Gastrocnemius medialis (tissue), 4 donors: ENCODE measurements at regions not wholly inside any gene's neighbourhood (a gene's known extent, or its start where the extent isn't known, plus 50 kb on each side); places are given as distances from the start of the nearest gene placed in this dataset.

Source experiments
- POLR2A ChIP-seq, 2 donors: fragments of 450-650 bp; IDR thresholded peaks; one replicate each; pipeline ENCODE4 v1.6.1; 2017; ENCODE audit warnings: antibody characterized with exemption in 2 of 2, mild to moderate bottlenecking in 2 of 2, moderate library complexity in 2 of 2
- TF ChIP-seq, protein P1 (sequence below), 5 experiments: fragments of 450-650 bp in 3 of 5; fragments of 200-600 bp in 2 of 5; sonication (generic) in 2 of 5; IDR thresholded peaks in 4 of 5; conservative IDR thresholded peaks in 1 of 5; 1 replicate in 4 of 5; 2 replicates in 1 of 5; pipeline ENCODE4 v1.5.1; 2016 to 2019; ENCODE audit warnings: antibody characterized with exemption in 5 of 5, mild to moderate bottlenecking in 3 of 5, moderate library complexity in 3 of 5

DNA sequence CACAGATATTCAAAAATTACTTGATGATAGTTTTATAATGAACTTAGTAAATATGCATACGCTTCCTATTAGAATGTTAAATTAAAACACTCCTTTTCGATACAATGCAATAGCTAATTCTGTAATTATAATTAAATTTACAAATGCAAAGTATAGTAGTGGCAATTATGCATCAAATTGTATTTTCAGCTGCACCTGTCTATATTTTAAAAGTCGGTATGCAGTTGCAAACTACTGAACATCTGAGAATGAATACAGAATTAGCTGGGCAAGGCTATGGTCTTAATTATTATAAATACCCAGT, 110.4 kb upstream of the ARHGAP42 start:
- TF ChIP-seq, protein P1, sequence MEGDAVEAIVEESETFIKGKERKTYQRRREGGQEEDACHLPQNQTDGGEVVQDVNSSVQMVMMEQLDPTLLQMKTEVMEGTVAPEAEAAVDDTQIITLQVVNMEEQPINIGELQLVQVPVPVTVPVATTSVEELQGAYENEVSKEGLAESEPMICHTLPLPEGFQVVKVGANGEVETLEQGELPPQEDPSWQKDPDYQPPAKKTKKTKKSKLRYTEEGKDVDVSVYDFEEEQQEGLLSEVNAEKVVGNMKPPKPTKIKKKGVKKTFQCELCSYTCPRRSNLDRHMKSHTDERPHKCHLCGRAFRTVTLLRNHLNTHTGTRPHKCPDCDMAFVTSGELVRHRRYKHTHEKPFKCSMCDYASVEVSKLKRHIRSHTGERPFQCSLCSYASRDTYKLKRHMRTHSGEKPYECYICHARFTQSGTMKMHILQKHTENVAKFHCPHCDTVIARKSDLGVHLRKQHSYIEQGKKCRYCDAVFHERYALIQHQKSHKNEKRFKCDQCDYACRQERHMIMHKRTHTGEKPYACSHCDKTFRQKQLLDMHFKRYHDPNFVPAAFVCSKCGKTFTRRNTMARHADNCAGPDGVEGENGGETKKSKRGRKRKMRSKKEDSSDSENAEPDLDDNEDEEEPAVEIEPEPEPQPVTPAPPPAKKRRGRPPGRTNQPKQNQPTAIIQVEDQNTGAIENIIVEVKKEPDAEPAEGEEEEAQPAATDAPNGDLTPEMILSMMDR (IDR thresholded peaks at IDR 0.05 in 4 of 5, conservative IDR thresholded peaks at IDR 0.05 in 1 of 5): no peak
- no peak for TF ChIP-seq POLR2A (IDR thresholded peaks at IDR 0.05)
